ENCODE measurements at regions not wholly inside any gene's neighbourhood (a gene's known extent, or its start where the extent isn't known, plus 50 kb on each side); places are given as distances from the start of the nearest gene placed in this dataset.

DNA sequence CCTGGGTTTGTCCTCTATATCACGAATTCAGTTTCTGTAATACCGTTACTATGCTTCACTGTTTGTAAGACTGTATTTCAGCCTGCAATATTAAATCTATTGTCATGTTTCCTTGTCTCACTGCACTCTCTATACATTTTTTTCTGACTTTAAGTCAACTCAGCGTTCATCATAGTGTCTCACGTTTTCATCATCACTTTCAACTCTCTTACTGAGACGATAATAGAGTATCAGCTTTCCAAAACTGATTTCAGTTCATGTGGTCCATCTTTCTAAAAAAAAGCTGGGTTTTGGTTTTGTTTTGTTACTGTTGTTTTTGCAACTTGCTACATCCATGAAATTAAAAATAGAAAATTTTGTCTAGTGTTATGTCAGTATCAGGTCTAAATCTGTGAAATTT is 147.7 kb downstream of the TMEM47 start:
- TF ChIP-seq, protein P1, sequence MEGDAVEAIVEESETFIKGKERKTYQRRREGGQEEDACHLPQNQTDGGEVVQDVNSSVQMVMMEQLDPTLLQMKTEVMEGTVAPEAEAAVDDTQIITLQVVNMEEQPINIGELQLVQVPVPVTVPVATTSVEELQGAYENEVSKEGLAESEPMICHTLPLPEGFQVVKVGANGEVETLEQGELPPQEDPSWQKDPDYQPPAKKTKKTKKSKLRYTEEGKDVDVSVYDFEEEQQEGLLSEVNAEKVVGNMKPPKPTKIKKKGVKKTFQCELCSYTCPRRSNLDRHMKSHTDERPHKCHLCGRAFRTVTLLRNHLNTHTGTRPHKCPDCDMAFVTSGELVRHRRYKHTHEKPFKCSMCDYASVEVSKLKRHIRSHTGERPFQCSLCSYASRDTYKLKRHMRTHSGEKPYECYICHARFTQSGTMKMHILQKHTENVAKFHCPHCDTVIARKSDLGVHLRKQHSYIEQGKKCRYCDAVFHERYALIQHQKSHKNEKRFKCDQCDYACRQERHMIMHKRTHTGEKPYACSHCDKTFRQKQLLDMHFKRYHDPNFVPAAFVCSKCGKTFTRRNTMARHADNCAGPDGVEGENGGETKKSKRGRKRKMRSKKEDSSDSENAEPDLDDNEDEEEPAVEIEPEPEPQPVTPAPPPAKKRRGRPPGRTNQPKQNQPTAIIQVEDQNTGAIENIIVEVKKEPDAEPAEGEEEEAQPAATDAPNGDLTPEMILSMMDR (IDR thresholded peaks at IDR 0.05; ENCODE audit: unreplicated experiment in 3 of 3): no peak
- Mint-ChIP-seq H3K36me3 (ENCODE audit: low read depth) (no peaks in the 10 kb centered on the region), H3K9me3 (peaks cover 8% of the 10 kb centered on the region), H3K4me1 (no peaks in the 10 kb centered on the region), H3K4me3 (no peak overlapping the region), H3K27me3 (ENCODE audit: low read depth) (no peaks in the 10 kb centered on the region), H3K27ac (no peak overlapping the region)

DNA sequence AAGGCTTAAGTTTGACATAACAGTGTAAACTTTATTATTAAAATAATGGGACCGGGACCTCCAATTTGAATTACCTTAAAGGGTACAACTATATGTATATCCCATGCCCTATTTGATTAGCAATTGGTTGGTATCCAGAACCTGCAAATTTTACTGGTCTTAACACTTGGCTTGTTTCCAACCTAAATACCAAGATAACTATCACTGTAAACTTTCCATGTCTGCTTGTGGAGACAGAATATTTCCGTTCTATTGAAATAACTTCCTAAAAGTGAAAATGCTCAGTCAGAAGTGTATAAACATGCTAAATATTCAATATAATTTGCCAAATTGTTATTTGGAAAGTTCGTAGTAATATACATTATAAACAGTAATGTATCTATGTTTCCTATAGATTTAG is 154.0 kb downstream of the TMEM47 start:
- H3K27ac Mint-ChIP-seq: no peak overlapping the region

DNA sequence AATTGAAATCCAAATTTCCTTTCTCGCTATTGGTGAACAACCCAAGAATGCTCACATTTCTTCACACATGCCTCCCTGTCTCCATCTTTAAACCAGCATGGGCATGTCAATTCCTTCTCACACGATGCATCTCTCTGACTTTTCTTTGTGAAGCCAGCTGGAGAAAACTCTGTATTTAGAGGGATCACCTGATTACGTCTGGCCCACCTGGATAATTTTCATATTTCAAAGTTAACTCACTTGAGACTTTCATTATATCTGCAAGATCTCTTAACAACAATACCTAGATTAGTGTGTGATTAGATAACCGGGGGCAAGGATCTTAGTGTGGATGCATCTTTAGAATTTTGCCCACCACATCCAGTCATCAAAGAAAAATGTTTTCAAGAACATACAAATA is 164.0 kb downstream of the TMEM47 start:
- Mint-ChIP-seq H3K27me3 (ENCODE audit: low read depth) (no peaks in the 10 kb centered on the region), H3K4me3 (no peak overlapping the region), H3K4me1 (no peaks in the 10 kb centered on the region), H3K27ac (no peak overlapping the region), H3K9me3 (no peaks in the 10 kb centered on the region), H3K36me3 (ENCODE audit: low read depth) (no peaks in the 10 kb centered on the region)
- TF ChIP-seq, protein P1 (IDR thresholded peaks at IDR 0.05; ENCODE audit: unreplicated experiment in 3 of 3): no peak

More for the DNA sequence above, 154.0 kb downstream of the TMEM47 start:
- TF ChIP-seq, protein P1 (IDR thresholded peaks at IDR 0.05; ENCODE audit: unreplicated experiment in 3 of 3): no peak
- H3K4me1 Mint-ChIP-seq: no peaks in the 10 kb centered on the region
- H3K9me3 Mint-ChIP-seq: peaks cover 13% of the 10 kb centered on the region
- H3K36me3 Mint-ChIP-seq (ENCODE audit: low read depth): no peaks in the 10 kb centered on the region
- no peak overlapping the region for H3K4me3 Mint-ChIP-seq
- no peaks in the 10 kb centered on the region for H3K27me3 Mint-ChIP-seq (ENCODE audit: low read depth)

DNA sequence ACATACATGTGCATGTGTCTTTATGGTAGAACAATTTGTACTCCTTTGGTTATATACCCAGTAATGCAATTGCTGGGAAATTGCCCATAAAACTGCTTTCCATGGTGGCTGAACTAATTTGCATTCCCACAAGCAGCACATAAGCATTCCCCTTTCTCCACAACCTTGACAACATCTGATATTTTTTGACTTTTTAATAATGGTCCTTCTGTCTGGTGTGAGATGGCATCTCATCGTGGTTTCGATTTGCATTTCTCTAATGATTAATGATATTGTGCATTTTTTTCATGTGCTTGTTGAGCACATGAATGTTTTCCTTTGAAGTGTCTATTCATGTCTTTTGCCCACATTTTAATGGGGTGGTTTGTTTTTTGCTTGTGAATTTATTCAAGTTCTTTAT is 166.0 kb downstream of the TMEM47 start:
- no peaks in the 10 kb centered on the region for H3K9me3 Mint-ChIP-seq
- H3K27me3 Mint-ChIP-seq (ENCODE audit: low read depth): no peaks in the 10 kb centered on the region
- H3K27ac Mint-ChIP-seq: no peak overlapping the region
- no peaks in the 10 kb centered on the region for H3K4me1 Mint-ChIP-seq
- no peak overlapping the region for H3K4me3 Mint-ChIP-seq
- no peaks in the 10 kb centered on the region for H3K36me3 Mint-ChIP-seq (ENCODE audit: low read depth)
- TF ChIP-seq, protein P1 (IDR thresholded peaks at IDR 0.05; ENCODE audit: unreplicated experiment in 3 of 3): no peak

DNA sequence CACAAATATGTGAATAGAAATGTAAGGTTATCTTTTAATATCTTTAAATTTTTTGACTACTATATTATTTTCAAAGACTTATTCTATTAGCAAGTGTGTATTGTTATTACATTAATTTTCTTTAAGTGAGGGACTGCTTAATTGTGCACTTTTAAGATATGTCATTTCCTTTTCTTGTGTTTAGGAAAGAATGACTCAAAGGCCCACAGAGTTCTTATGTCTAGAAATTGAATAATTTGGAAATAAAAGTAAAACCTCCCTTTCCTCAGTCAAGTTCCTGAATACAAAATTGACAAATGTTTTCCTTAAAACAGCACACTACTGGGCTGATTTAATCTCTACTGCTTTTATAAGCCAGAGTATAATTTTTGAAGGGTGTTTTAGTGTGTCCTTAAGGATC is 169.7 kb downstream of the TMEM47 start:
- Mint-ChIP-seq H3K4me3 (no peak overlapping the region), H3K27me3 (ENCODE audit: low read depth) (no peaks in the 10 kb centered on the region), H3K4me1 (no peaks in the 10 kb centered on the region), H3K27ac (no peak overlapping the region), H3K36me3 (ENCODE audit: low read depth) (no peaks in the 10 kb centered on the region), H3K9me3 (no peaks in the 10 kb centered on the region)
- TF ChIP-seq, protein P1 (IDR thresholded peaks at IDR 0.05; ENCODE audit: unreplicated experiment in 3 of 3): no peak

DNA sequence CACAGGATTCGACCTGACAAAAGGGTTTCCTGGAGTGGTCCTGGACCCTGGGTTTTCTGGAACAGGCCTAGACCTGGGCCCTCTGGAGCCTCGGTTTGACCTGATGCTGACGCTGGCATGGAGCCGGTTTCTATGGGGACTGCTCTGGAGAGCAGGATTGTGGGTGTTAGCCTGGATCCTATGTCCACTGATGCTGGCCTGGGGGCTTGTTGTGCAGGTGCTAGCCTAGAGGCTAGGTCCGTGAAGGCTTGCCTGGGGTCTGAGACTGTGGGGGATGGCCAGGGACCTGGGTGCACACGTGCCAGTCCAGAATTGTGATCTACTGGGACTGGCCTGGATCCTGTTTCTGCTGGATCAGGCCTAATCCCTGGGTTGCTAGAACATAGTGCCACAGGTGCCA is 173.1 kb downstream of the TMEM47 start:
- H3K27ac Mint-ChIP-seq: no peak overlapping the region
- TF ChIP-seq, protein P1 (IDR thresholded peaks at IDR 0.05; ENCODE audit: unreplicated experiment in 3 of 3): no peak
- no peaks in the 10 kb centered on the region for H3K9me3 Mint-ChIP-seq
- no peaks in the 10 kb centered on the region for H3K27me3 Mint-ChIP-seq (ENCODE audit: low read depth)
- no peaks in the 10 kb centered on the region for H3K36me3 Mint-ChIP-seq (ENCODE audit: low read depth)
- no peaks in the 10 kb centered on the region for H3K4me1 Mint-ChIP-seq
- no peak overlapping the region for H3K4me3 Mint-ChIP-seq
